NAMALWA (cell line): ENCODE measurements at regions not wholly inside any gene's neighbourhood (a gene's known extent, or its start where the extent isn't known, plus 50 kb on each side); places are given as distances from the start of the nearest gene placed in this dataset.

Source experiments
- DNase-seq: peaks from one replicate; pipeline ENCODE4 v3.0.0-alpha.2; 2015; ENCODE audit warnings: low spot score

DNA sequence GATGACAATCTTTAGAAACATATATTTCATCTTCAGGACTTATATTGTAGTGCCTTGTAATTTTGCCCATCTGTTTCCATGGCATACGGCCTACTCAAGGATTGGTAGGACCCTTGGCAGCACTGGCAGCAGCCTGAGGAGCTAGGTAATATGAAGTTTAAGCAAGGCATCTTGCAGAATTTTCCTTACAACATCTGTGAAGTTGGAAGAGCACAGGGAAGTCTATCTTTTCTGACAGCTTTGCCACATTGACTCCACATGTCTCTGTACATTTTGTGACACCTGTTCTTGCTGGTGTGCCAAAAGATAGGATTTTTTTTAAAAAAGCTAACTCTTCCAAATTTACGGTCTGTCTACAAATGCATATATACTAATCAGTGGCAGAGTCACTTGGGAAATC is 1235.2 kb downstream of the PCDH7 start:
- DNase-seq, result no peak

DNA sequence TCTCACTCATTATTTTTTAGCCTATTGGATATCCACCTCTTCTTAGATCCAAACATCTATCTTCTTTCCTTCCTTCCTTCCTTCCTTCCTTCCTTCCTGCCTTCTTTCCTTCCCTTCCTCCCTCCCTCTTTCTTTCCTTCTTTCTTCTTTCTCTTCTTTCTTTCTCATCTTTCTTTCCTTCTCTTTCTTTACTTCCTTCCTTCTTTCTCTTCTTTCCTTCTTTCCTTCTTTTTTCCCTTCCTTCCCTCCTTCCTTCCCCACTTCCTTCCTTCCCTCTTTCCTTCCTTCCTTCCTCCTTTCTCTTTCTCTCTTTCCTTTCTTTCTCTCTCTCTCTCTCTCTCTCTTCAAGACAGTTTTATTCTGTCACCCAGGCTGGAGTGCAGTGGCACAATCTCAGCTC is 1239.8 kb downstream of the PCDH7 start:
- no peak for DNase-seq

DNA sequence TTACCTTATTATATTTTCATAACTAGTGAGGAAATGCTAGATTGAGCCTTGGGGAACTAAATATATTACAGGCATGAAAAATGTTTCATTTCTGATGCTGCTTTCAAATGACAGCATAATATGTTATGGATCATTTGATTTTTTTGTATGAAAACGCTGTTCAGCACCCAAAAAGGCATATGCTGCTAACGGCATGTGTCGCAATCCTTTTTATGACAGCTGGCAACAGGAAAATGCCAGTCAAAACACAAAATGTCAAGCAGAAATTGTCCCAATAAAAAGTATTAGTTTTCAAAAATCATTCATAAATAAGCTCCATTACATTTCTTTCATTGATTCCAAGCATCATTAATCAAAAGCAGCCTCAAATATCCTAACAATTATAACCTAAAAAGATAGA is 1244.5 kb downstream of the PCDH7 start:
- no peak for DNase-seq

DNA sequence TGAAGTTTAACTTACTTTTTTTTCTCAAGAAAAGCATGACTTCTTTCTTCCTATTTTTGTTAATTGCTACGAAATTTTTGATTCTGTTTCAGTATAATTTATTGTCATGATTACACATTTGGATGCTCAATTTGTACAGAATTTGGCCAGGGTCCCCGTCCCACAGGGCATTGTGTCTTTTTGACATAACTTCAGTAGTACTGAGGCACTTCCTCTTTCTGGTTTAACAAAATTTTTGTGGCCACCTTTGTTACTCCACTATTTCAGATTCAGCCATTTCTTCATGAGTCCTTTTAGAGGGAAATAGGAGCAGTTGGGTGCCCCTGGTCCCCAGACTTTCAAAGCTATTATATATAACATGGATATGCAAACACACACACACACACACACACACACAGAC is 1248.7 kb downstream of the PCDH7 start:
- DNase-seq, result no peak

DNA sequence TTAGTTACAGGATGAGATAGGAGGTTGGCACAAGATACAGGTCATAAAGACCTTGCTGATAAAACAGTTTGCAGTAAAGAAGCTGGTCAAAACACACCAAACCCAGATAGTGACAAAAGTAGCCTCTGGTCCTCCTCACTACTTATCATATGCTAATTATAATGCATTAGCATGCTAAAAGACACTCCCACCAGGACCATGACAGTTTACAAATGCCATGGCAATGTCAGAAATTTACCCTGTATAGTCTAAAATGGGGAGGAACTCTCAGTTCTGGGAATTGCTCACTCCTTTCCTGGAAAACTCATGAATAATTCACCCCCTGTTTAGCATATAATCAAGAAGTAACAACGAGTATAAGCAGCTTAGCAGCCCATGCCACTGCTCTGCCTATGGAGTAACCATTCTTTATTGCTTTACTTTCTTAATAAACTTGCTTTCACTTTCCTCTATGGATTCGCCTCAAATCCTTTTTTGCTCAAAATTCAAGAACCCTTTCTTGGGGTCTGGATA is 1254.4 kb downstream of the PCDH7 start:
- DNase-seq, result no peak

DNA sequence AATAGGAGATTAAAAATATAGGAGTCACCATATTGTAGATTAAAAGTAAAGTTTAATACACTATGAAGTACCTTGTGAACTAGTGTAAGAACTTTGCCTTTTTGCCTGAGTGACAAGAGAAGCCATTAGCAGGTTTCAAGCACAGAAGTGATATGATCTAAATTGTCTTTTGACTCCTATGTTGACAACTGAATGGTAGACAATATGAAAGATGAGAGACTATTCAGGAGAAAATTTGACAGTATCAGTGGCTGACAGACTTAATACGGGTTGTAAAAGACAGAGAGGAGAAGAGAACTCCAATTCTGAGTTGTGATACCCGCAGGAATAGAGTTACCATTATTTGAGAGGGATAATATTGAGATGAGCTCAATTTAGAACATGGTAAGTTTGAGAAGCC is 1259.8 kb downstream of the PCDH7 start:
- DNase-seq, result no peak

DNA sequence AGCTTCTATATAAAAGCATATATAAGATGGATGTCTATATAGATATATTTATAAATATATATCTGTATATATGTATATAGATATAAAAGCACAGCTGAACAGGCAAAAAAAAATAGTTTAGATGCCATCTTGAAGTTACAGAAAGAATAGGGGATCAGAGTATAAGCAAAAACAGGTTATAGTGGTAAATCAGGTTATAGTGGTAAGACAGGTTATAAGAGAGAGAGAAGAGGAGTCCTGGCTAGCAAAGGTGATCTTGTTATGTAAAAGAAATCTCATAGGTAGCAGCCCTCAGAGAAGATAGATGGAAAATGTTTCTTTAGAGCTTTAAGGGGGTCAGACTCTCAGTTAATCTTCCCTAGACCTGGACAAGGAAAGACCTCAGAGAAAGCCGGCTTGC is 1263.1 kb downstream of the PCDH7 start:
- no peak for DNase-seq

DNA sequence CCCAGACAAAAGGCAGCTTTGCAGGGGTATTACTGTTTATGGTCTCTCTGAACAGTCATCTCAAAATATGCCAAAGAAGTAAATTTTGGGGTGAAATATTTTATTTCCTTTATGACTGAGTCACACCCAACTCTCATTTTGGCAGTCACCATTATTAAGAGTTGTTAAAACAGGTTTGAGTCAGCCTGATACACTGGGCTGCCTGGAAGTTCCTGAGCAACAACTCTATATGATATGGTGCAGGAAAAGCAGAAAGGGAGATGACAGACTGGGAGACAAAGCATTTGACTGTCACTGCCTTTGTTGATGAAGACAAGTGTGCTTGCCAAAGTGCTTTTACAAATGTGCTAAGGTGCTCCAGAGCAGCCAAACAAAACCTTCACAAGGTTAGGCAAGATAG is 1263.5 kb downstream of the PCDH7 start:
- no peak for DNase-seq

DNA sequence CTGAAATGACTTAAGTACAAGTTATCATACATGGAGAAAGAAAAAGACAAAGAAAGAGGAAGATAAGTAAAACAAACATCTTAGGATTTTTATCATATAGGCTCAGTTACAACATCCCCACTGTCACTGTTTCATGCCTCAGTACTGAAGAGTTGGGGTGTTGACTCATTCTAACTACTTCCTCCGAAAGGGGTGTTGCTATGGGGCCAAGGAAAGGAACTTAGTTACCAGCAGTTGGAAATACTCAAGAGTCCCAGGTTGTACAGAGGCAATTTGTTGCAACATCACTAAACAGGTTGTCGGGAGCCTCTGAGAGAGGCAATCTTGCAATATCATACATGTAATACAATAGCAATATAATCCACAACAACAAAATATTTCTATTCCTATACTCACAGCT is 1264.7 kb downstream of the PCDH7 start:
- DNase-seq, result no peak

DNA sequence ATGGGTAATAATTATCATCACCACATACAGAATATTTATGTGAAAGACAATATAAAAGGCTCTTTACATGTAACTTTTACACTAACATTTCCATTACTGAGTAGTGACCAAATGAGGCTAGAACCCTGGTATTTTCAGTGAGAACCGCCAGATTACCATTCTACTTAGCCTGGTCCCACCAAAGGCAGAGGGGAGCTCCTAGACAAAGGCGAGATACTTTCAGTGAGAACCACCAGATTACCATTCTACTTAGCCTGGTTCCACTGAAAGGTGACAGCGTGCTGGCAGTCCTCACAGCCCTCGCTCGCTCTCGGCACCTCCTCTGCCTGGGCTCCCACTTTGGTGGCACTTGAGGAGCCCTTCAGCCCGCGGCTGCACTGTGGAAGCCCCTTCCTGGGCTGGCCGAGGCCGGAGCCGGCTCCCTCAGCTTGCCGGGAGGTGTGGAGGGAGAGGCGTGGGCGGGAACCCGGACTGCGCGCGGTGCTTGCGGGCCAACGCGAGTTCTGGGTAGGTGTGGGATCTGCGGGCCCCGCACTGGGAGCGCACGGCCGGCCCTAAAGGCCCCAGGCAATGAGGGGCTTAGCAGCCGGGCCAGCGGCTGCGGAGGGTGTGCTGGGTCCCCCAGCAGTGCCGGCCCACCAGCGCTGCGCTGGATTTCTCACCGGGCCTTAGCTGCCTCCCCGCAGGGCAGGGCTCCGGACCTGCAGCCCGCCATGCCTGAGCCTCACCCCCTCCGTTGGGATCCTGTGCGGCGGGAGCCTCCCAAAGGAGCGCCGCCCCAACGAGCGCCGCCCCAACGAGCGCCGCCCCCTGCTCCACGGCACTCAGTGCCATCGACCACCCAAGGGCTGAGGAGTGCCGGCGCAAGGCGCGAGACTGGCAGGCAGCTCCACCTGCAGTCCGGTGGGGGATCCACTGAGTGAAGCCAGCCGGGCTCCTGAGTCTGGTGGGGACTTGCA is 1276.1 kb downstream of the PCDH7 start:
- DNase-seq, result no peak

DNA sequence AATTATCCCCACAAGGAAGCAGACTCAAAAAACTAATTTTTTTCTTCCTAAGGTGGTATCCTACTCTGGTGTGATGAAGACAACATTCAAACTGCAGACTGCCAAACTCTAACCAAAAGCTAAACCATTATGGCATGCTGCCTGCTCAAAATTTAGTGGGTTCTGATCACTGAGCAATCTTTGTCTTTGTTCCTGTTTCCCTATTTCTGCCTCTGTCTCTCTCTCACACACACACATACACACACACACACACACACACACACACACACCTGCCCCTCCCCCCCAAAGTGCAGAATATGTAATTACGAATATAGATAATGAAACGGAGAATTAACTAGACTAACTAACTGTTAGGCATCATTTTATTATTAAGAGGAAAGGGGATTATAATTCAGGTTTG is 1278.6 kb downstream of the PCDH7 start:
- no peak for DNase-seq

DNA sequence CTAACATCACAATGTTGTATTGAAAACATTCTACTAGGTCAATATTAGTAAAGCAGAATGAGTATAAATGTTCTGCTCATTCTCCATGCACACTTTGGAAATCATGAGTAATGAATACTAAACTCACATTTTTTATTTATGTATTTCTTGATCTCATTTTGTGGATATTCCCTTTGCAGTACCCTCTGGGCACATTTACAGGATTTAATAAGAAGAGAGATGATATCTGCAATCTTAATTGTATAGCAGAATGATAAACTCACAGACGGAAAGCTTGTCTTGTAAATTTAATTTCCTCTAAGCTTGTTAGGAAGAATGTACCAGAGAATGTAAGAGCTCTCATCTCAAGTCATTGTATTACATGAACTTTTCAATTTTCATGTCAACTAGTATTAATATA is 1279.7 kb downstream of the PCDH7 start:
- no peak for DNase-seq

DNA sequence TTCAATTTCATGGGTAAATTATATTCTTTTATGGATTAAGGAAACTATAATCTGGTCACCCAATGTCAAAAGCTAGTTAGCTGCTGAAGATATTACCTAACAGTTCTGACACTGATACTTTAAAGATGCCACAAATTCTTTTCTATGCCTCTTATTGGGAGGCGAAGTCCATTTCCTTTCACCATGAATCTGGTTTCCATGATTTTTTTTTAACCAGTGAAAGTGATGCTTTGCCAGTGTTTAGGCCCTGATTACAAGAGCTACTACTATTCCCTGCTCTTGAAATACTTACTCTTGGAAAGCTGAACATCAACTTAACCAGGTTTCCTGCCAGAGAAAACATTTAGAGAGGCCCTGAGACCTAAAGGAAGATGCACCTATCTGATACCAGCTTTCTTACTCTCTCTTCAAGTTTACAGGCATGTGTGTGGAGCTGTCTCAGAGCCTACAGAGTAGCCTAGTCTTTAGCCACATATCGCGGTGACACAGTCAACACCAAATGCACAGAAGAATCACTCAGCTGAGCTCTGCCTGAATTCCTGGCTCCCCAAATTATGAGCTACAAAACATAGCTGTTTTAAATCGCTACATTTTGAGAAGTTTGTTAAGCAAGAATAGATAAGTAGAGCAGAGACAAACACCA is 1280.8 kb downstream of the PCDH7 start:
- DNase-seq, result no peak

DNA sequence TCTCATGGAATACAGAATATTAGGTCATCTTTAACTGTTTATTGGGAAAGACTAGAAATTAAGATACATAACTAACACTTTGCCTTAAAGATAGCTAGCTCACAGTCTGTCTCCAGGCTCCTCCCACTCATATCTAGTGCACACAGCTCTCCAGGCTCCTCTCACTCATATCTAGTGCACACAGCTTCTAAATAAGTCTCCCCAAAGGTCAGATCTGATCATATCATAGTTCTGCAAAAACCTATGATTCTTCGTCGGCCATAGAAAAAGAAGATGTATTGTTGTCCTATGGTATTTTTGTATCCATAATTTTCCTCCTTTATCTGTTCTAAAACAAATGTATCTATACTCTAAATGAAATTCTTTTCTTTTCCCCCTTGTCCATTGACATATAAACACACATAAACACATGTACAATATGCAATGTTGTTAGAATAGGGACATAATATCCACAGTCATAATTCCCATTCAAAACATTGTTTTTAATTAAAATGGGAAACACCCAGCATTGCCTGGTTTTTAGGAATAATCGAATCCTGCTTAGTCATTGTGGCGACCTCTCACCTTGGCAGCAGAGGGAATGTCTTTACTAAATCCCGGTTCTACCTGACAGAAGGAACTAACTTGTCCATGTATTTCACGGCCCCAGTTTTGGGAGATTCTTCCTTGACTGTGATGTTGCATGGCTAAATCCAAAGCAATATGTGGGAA is 1282.0 kb downstream of the PCDH7 start:
- no peak for DNase-seq

DNA sequence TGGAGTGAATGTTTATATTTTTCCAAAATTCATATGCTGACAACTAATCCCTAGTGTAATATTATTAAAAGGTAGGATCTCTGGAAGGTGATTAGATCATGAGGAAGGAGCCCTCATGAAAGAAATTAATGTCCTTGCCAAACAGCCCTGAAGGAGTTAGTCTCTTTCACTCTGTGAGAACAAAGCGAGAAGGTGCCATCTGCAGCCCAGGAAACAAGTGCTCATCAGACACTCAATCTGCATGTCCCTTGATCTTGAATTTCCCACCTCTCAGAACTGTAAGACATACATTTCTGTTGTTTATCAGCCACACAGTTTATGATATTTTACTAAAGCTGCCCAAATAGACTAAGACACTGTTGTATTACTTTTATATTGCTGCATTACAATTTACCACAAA is 1283.4 kb downstream of the PCDH7 start:
- DNase-seq, result no peak

DNA sequence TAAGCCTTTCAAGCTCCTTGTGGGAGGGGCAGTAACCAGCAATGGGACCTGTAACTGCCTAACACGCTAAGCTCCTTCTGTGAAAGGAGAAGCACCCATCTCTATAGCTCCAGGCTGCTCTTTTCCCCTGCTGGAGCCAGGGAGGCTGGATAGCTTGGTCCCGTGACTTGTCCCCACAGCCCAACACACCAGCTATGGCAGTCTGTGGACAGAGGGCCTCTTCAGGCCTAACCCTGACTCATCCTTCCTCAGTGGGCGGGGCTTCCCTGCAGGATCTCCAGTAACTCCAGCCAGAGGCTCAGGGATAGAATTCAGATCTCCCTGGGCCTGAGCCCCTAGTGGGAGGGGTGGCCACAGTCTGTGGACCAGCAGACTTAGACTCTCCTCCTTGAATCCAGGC is 1290.1 kb downstream of the PCDH7 start:
- DNase-seq, result no peak

DNA sequence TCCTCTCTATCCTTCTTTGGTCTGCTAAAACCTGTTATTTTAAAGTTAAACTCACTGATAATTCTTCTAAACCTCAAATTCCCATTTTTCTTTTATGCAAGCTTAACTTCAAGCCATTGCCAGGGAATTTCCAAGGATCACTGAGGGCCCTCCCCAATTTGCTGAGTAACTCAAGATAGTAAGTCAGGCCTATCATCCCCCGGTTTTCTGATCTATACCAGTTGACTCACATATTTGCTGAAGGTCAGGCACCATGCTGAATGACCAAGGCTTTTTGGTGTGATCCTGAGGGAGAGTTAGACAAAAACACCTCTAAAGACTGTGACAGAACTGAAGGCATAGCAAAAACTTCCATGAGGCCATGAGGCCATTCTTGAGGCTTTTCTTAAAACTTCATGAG is 1301.9 kb downstream of the PCDH7 start:
- no peak for DNase-seq

DNA sequence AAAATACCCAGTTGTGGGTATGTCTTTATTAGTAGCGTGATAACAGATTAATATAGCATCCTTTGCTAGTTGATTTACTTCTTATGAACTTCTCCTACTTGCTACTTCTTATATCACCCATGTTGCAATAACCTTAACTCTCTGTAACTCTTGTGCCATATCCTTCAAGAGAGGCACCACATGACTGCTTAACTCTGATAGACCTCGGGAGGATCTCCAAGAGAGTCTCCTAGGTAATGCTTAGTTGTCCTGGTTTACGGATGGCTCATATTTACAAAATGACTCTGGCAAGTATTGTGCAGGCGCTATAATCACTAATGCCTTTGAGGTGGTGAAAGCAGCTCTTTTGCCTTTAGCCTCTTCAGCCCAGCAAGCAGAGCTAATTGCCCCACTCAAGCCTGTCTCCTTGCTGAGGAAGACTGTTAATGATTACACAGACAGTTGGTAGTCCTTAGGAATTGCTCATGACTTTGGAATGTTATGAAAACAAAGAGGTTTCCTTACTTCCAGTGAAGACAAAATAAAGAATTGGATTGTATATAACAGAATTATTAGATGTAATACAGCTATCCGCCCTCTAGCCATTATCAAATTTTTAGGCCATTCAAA is 1305.8 kb downstream of the PCDH7 start:
- no peak for DNase-seq

DNA sequence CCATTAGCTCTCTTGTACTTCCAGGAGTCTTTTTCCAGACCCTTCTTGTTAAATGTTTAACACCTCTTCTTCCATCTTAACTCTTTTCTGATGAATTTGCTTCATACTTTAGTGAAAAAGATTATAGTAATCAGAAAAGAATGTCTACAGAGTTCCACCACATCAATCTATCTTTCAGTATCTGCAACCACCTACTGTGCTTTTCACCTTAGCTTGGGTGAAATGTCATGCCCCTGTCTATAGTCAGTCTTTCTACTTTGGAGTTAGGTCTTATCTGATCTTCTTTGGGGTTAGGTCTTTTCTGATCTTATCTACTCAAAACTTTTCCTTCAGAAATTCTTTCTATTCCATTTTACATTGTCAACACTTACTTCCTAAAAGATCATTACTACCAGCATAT is 1310.2 kb downstream of the PCDH7 start:
- no peak for DNase-seq

DNA sequence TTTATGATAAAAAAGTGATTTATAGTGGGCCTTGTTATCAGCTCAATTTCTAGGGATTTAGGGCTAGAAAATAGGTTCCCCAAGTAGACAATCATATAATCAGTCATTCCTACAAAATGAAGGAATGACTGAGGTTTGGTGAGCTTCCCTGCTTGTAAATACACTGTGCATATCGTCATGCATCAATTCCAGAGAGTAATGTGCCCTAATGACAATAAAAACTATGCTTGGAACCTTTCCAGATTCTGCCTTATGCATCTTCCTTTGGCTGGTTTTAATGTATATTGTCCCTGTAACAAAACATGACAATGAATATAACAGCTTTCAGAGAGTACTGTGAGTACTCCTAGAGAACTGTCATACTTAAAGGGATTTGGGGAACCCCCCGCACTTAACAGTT is 1310.9 kb downstream of the PCDH7 start:
- no peak for DNase-seq

DNA sequence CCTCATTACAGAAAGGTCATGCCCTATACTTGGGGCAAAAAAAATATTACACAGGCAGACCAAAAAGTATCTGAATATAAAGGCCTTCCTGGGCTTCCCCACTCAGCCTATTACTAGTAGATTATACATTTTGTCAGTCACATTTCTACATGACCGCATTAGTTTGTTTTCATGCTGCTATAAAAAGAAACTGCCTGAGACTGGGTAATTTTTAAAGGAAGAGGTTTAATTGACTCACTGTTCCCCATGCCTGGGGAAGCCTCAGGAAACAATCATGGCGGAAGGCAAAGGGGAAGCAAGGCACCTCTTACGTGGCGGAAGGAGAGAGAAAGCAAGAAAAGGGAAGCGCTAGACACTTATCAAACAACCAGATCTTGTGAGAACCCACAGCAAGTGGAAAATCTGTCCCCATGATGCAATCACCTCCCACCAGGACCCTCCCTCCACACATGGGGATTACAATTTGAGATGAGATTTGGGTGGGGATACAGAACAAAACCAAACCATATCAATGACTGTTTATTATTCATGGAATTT is 1312.0 kb downstream of the PCDH7 start:
- no peak for DNase-seq

DNA sequence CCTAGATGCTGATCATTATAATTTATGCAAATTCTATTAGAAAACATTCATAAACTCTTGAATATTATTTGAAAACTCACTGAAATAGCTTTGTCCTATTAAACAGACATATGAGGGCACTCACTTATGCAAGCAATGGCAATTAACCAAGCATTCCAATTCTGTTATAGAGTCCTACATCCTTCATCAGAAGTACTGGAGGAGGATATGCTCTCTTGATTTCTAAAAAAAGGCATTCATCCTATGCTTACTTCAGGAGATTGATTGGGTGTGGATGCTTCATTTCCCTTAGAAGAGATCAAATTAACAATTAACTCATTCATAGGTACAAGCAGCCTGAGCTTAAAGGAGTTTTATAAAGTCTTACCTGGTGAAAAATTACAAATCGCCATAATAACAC is 1317.2 kb downstream of the PCDH7 start:
- DNase-seq, result no peak
